ENCODE measurements at regions not wholly inside any gene's neighbourhood (a gene's known extent, or its start where the extent isn't known, plus 50 kb on each side); places are given as distances from the start of the nearest gene placed in this dataset.
A peak's percentile ranks its signal among the peaks of the same experiment; 100 is the strongest.
"Not testable (repeated sequence)": the region's sequence is repeated elsewhere in the genome, so short reads cannot be mapped to it uniquely, and the experiment has no call there.

DNA sequence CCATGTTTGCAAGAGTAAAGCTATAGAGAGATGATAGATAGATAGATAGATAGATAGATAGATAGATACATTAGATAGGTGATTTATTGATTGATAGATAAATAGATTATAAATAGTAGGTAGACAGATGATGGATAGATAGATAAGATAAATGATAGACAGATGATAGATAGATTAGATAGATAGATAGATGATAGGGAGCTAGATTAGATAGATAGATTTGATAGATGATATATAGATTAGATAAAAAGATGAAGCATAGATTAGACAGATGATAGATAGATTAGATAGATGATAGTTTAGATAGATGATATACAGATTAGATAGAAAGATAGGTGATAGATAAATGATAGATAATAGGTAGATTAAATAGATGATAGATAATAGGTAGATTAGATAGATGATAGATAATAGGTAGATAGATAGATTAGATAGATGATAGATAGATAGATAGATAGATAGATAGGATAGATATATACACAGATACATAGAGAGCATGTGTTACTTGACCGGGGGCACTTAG lies 243.3 kb upstream of the FOXK1 start:
- DNase-seq, result no peak

DNA sequence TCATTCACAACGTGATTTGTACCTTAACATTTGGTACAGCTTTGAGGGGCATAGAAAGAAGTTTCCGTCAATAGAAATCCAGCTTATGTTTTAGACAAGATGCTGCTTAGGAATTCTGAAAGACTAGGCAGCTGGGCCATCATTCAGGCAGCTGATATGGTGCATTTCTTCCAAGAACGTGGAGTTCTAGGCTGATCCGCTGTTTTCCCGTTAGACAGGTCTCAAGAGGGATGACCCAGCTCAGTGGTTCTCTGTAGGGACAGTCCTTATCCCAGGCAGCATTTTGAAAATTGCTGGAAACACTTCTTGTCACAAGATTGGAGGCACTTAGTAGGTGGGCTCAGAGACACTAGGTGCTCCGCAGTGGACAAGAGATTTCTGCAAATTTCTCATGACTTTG lies 242.7 kb upstream of the FOXK1 start:
- no peak for DNase-seq

DNA sequence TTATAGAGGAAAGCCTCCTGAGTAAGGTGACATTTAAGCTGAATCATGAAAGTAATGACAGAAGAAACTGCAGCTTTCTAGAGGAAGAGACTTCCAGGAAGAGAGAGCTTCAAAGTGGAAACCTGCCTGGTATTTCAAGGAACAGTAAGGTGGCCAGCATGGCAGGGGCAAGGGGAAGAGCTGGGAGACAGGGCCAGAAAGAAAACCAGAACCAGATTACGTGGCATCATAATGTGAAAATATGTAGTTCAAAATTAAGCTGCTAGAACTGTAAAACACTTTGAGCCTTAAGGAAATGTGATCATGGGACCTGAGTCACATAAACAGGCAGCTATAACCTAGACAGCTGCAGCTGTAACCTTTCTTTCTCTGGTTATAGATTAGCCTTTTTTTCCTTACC lies 238.0 kb upstream of the FOXK1 start:
- DNase-seq, result no peak

DNA sequence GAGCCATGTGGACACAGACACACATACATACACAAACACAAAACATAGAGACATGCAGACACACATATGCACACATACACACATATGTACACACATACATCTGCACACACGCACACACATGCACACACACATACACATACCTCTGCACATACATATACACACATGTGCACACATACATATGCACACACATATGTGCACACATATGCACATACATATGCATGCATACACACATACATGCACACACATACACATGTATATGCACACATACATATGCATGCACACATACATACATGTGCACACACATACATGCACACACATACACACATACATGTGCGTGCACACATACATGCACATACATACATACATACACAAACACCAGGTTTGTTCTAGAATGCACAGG lies 236.3 kb upstream of the FOXK1 start:
- no peak for DNase-seq

GRCh38 chr7:4449263-4449662 lies 232.8 kb upstream of the FOXK1 start:
- DNase-seq, result no peak

DNA sequence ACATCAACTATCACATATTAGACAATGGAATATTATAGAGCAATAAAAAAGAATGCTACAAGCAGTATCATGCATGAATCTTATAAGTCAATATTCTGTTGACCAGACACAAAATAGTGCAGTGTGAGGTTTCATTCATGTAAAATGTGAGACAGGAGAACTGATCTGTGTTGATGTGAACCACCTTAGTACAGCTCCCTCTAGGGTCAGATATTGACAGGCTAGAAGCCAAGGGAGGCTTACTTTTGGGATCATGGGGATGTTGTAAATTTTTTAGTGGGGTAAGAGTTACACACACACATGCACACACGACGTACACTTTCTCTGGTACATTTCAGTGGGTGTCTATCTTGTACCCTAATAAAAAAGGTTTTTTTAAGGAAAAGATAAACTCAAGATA lies 231.6 kb upstream of the FOXK1 start:
- DNase-seq, result no peak

- no peak for DNase-seq
These were observed 221.5 kb upstream of the FOXK1 start for GRCh38 chr7:4460597-4460996.

DNA sequence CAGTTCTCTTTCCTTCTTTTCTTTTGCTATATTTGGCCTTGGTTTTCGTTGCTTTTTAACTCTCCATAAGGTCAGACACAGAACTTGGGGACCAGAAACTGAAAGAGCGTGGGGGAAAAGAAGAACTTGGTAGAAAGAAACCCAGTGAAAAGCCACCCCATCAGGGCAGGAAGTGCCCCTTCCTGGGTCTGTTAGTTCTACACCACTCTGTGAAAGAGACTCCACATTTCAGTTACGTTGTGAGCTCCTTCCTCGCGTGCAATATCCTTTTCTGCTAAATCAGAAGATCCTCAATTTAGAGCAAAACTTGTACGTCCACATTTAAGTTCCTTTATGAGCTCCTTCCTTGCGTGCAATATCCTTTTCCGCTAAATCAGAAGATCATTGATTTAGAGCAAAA lies 220.6 kb upstream of the FOXK1 start:
- no peak for DNase-seq

DNA sequence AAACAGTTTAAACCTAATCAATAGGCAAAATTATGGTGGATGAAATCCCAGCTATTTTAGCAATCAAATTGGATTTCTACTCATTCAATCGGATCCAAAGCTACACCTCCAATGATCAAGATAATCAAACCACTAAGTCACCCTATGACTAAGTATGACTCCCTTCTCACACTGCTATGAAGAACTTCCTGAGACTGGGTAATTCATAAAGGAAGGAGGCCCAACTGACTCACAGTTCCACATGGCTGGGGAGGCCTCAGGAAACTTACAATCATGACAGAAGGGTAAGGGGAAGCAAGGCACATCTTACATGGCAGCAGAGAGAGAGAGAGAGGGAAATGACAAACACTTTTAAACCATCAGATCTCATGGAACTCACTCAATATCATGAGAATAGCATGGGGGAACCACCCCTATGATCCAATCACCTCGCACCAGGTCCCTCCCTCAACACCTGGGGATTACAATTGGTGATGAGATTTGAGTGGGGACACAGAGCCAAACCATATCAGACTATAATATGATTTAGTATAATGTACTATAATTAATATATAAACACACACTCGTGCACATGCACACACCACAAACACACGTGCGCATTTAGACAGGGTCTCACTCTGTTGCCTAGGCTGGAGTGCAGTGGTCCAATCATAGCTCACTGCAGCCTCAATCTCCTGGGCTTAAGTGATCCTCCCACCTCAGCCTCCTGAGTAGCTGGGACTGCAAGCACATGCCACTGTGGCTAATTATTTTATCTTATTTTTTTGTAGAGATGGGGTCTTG lies 213.6 kb upstream of the FOXK1 start:
- no peak for DNase-seq

DNA sequence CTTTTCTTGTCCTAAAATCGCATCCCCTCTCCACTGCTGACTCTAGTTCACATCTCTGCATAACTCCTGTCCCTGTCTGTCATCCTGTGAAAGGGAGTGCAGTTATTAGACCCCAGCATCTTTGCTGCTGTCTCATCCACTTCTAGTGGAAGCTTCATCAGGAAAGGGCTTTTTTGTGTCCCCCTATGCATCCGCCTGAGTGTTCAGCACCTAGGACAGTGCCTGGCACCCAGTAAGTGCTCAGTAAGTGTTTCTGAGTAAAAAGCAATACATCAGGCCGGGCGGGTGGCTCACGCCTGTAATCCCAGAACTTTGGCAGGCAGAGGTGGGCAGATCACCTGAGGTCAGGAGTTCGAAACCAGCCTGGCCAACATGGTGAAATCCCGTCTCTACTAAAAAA lies 211.8 kb upstream of the FOXK1 start:
- DNase-seq, result no peak

DNA sequence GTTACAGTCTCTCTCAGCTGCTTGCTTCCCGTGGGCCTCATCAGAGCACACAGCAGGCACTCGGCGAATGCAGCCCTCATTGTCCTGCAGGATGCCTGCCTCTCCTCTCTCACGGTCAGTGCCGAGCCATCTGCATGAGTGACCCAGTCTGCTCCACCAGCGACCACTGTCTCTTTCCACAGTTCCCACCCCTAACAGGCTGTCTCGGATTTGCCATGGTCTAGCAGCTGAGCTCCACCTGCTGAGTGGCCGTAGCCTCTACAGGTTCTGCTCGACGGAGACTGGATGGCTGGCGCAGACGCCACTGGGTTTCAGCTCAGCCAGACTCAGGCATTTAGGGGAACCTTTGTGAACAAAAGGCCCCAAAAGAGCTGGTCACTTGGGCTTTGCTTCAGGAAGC lies 209.4 kb upstream of the FOXK1 start:
- DNase-seq, result no peak

- peak; percentile 4 for DNase-seq
These were observed 202.6 kb upstream of the FOXK1 start for GRCh38 chr7:4479367-4480039.

DNA sequence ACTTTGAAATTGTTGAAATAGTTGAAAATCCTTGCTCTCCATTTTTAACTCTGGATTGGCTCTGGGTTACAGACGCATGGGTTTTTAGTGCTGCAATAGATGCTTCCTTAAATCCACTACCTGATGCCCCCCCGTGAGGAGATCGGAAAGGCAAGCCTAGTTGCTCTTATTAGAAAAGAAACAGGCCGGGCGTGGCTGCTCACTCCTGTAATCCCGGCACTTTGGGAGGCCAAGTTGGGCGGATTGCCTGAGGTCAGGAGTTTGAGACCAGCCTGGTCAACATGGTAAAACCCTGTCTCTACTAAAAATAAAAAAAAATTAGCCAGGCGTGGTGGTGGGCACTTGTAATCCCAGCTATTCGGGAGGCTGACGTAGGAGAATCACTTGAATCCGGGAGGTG lies 202.0 kb upstream of the FOXK1 start:
- not testable (repeated sequence) for DNase-seq

DNA sequence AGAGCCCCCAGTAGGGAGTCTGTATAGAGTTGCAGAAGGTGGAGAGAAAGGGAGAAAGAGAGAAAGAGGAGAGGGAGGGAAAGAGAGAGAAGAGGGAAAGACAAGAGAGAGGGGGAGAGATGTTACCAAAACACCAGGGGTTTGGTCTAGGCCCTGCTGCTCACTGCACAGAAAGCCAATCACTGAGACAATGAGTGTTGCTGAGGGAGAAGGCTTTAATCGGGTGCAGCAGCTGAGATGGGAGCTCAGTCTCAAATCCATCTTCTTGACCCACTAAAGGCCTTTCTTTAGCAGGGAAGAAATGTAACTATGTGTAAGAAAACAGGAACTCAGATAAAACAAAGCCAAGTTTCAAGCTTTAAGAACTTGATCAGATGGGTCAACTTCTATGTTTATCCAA lies 198.2 kb upstream of the FOXK1 start:
- no peak for DNase-seq

DNA sequence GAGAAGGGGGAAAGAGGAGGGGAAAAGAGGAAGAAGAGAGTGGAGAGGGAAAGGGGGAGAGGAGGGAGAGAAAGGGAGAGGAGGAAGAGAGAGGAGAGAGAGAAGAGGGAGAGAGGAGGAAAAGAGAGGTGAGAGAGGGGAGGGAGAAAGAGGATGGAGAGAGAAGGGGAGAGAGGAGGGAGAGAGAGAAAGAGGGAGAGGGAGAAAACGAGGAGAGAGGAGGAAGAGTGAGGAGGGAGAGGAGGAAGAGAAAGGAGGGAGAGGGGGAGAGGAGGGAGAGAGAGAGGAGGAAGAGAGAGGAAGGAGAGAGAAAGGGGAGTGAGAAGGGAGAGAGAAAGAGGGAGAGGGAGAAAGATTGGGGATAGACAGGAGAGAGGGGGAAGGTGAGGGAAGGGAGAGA lies 197.6 kb upstream of the FOXK1 start:
- no peak for DNase-seq

DNA sequence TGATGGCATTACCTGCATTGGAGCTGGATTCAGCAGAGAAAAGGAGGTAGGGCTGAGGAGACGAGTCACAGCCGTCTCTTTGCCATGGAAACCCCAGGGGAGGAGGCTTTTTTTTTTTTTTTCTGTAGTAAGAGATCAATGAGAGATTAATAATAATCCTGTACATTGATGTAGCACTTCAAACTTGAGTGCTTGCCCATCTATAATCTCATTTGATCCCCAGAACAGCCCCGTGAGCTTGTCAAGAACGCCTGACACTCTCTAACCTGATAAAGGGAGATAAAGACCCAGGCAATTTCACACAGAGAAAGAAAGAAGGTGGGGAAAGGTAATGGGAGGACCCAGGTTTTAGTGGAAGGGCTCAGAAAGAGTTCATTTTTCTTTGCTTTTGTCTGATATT lies 195.2 kb upstream of the FOXK1 start:
- DNase-seq, result no peak

DNA sequence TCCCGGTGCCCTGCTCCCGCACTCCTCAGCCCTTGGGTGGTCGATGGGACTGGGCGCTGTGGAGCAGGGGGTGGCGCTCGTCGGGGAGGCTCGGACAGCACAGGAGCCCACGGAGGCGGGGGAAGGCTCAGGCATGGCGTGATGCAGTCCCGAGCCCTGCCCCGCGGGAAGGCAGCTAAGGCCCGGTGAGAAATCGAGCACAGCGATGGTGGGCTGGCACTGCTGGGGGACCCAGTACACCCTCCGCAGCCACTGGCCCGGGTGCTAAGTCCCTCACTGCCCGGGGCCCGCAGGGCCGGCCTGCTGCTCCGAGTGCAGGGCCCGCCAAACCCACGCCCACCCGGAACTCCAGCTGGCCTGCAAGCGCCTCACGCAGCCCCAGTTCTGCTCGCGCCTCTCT lies 185.2 kb upstream of the FOXK1 start:
- DNase-seq, result not testable (repeated sequence)

DNA sequence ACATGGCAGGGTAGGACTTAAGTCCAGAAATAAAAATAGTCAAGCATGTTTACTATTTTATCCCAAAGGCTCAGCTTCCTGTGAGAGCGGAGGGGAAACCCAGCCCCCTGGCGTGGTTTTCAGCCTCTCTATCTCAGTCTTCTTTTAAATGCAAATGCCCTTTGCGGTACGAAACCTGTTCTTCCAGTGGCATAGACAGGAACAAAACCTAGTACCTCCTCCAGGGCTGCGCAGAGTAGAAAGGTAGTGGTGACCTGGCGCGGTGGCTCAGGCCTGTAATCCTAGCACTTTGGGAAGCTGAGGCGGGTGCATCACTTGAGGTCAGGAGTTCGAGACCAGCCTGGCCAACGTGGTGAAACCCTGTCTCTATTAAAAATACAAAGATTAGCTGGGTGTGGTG lies 181.3 kb upstream of the FOXK1 start:
- no peak for DNase-seq

DNA sequence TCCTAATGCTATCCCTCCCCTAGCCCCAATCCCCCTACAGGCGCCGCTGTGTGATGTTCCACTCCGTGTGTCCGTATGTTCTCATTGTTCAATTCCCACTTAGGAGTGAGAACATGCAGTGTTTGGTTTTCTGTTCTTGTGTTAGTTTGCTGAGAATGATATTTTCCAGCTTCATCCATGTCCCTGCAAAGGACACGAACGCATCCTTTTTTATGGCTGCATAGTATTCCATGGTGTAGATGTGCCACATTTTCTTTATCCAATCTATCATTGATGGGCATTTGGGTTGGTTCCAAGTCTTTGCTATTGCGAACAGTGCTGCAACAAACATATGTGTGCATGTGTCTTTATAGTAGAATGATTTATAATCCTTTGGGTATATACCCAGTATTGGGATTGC lies 174.2 kb upstream of the FOXK1 start:
- DNase-seq, result not testable (repeated sequence)

DNA sequence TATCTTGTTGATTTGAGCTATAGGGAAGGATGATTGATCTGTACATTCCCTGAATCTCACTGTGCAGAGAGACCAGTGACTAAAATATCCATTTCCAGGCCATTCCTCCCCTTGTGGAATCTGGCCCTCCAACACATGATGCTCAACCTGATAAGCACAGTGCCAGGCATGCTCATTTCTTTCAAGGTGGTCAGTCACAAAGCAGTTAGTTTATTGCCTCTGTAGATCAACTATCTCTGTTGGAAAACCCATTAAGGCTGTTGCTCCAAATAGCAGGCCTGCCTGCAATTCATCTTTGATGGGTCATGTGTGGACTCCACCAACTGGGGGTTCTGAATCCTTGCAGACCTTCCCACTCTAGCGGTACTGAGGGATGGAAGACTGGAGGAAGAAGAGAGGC lies 168.6 kb upstream of the FOXK1 start:
- DNase-seq, result no peak

DNA sequence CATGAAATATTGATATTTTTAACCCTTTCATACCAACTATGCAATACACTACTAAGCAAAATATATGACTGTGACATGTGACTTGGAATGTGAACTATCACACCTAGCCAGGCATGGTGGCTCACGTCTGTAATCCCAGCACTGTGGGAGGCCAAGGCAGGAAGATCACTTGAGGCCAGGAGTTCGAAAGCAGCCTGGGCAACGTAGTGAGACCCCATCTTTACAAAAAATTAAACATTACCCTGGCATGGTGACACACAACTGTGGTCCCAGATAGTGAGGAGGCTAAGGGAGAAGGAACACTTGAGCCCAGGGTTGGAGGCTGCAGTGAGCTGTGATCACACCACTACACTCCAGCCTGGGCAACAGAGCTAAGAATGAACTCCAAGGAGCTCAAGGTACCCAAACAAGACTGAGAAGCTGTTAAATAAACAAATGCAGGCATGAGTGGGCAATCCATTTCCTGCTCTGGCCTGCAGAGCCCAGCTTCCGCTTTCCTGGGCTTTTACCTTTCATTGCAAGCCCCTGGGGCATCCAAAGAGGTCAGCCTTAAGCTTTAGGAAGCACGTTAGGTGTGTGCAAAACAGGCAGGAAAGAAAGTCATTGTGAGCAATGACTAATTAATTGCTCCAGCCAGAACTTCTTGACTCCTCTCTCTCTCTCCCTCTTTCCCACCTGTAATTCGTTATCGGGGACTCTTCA lies 162.1 kb upstream of the FOXK1 start:
- no peak for DNase-seq

GRCh38 chr7:4523219-4523618 lies 158.9 kb upstream of the FOXK1 start:
- DNase-seq, result no peak

DNA sequence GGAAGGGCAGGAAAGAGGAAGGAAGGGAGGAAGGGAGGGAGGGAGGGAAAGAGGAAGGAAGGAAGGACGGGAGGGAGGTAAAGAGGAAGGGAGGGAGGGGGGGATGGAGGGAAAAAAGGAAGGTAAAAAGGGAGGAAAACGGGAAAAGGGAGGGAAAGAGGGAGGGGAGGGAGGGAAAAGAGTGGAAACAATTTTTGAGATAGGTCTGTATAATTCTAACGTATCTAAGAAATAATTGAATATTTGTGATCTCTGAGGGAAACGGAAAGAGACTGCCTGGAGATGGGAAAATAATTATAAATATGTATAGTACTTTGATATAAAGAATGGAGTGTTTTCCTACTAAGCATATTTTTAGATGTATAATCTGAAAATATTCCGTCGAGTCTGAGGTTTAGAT lies 158.2 kb upstream of the FOXK1 start:
- DNase-seq, result no peak

DNA sequence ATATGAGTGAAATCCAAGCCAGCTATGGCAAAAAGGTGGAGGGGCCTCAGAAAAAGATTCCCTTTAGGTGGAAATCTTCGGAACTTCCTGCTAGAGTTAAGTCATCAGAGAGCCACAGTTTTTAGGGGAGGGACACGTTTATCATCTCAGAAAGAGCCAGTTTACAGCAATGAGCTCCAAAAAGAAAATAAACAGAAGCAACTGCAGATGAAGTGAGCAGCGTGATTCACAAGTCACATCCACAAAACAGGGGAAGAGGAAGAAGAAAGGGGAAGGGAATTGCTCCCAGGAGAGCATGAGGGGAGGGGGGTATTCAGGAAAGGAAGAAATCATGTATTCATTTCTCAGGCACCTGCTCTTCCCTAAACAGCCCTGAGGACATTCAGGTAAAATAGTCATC lies 156.2 kb upstream of the FOXK1 start:
- no peak for DNase-seq

Data from DMS79 treated with DMSO at 0.1 percent for 48 hours (cell line).